IMR-90 (cell line): ENCODE measurements at regions not wholly inside any gene's neighbourhood (a gene's known extent, or its start where the extent isn't known, plus 50 kb on each side); places are given as distances from the start of the nearest gene placed in this dataset.

Source experiments
- ATAC-seq: fragments of 200-7000 bp; cut with Tn5 transposase; 2 replicates; pipeline ENCODE4 v1.9.1; 2020; ENCODE audit warnings: low read depth, mild to moderate bottlenecking, moderate library complexity
- BruUV-seq: library from RNA; stranded (reverse); fragments of 400-500 nt; replicated peaks from 2 replicates; lab custom pipeline; 2021; lab: Mats Ljungman, UMichigan
- CTCF ChIA-PET: fragments of 300-600 bp; formaldehyde crosslinking; extraction: SDS; loops from one replicate; lab custom pipeline; 2021; ENCODE audit warnings: antibody characterized with exemption; lab: Yijun Ruan, JAX
- POLR2A ChIA-PET: fragments of 300-600 bp; sonication (Branson Sonifier 250); formaldehyde crosslinking; loops from one replicate; lab custom pipeline; 2022; ENCODE audit warnings: antibody characterized with exemption; ENCODE audit not compliant: unreplicated experiment; lab: Charles Lee
- DNase-seq: peaks from one replicate; pipeline ENCODE4 v3.0.0; 2013
- H2AFZ ChIP-seq: replicated peaks from 2 replicates; pipeline ENCODE3; 2013; ENCODE audit warnings: low read length, mild to moderate bottlenecking; ENCODE audit not compliant: poor library complexity
- H2AK5ac ChIP-seq: 2 replicates; pipeline ENCODE4 v1.6.1; 2013; ENCODE audit warnings: low read depth, low read length, inconsistent platforms
- H2AK9ac ChIP-seq: replicated peaks from 2 replicates; pipeline ENCODE3; 2013; ENCODE audit warnings: mild to moderate bottlenecking, low read depth, low read length, moderate library complexity; ENCODE audit not compliant: poor library complexity
- H2BK120ac ChIP-seq: 2 replicates; pipeline ENCODE4 v1.6.1; 2013; ENCODE audit warnings: low read depth, low read length, inconsistent platforms
- H2BK15ac ChIP-seq: 3 replicates; pipeline ENCODE4 v1.6.1; 2013; ENCODE audit warnings: low read depth, low read length, inconsistent platforms
- H2BK20ac ChIP-seq: 2 replicates; pipeline ENCODE4 v1.6.1; 2013; ENCODE audit warnings: low read depth, mild to moderate bottlenecking, inconsistent platforms, low read length, moderate library complexity
- H2BK5ac ChIP-seq: 2 replicates; pipeline ENCODE4 v1.6.1; 2013; ENCODE audit warnings: mild to moderate bottlenecking, low read depth, low read length, inconsistent platforms; ENCODE audit not compliant: poor library complexity, severe bottlenecking
- H3K14ac ChIP-seq: replicated peaks from 2 replicates; pipeline ENCODE4 v1.6.1; 2013; ENCODE audit warnings: low read depth, low read length, inconsistent platforms
- H3K18ac ChIP-seq: 2 replicates; pipeline ENCODE4 v1.6.1; 2013; ENCODE audit warnings: low read depth, low read length, control low read depth
- H3K23ac ChIP-seq: 2 replicates; pipeline ENCODE4 v1.6.1; 2013; ENCODE audit warnings: low read depth, low read length, inconsistent platforms
- H3K27ac ChIP-seq: 2 replicates; pipeline ENCODE4 v1.5.1; 2013; ENCODE audit warnings: mild to moderate bottlenecking, control low read depth, low read length; ENCODE audit not compliant: insufficient read depth
- H3K27me3 ChIP-seq: 2 replicates; pipeline ENCODE4 v1.6.1; 2013; ENCODE audit warnings: low read length; ENCODE audit not compliant: control insufficient read depth, insufficient read depth
- H3K36me3 ChIP-seq: 2 replicates; pipeline ENCODE4 v1.6.1; 2013; ENCODE audit warnings: low read length, mixed read lengths; ENCODE audit not compliant: control insufficient read depth, insufficient read depth
- H3K4ac ChIP-seq: 2 replicates; pipeline ENCODE4 v1.6.1; 2013; ENCODE audit warnings: low read depth, low read length, inconsistent platforms
- H3K4me1 ChIP-seq: 2 replicates; pipeline ENCODE4 v1.6.1; 2013; ENCODE audit warnings: low read length, mixed read lengths; ENCODE audit not compliant: control insufficient read depth, insufficient read depth
- H3K4me2 ChIP-seq: 2 replicates; pipeline ENCODE4 v1.6.1; 2013; ENCODE audit warnings: low read depth, mild to moderate bottlenecking, control low read depth, low read length, moderate library complexity
- H3K4me3 ChIP-seq: 2 replicates; pipeline ENCODE4 v1.5.1; 2013; ENCODE audit warnings: low read depth, mild to moderate bottlenecking, control low read depth, low read length, moderate library complexity; ENCODE audit not compliant: insufficient read depth
- H3K56ac ChIP-seq: 2 replicates; pipeline ENCODE4 v1.6.1; 2013; ENCODE audit warnings: low read length, inconsistent platforms; ENCODE audit not compliant: insufficient read depth; ENCODE audit errors: extremely low read depth
- H3K79me1 ChIP-seq, 2 experiments: 2 replicates each; pipeline ENCODE4 v1.6.1; 2013; ENCODE audit warnings: low read length in 2 of 2, inconsistent platforms in 1 of 2, low read depth in 1 of 2
- H3K9ac ChIP-seq: 2 replicates; pipeline ENCODE4 v1.6.1; 2013; ENCODE audit warnings: low read depth, low read length, control low read depth
- H3K9me1 ChIP-seq: 2 replicates; pipeline ENCODE4 v1.6.1; 2013; ENCODE audit warnings: low read length, inconsistent platforms; ENCODE audit not compliant: insufficient read depth
- H3K9me3 ChIP-seq: 2 replicates; pipeline ENCODE4 v1.6.1; 2013; ENCODE audit warnings: low read length; ENCODE audit not compliant: control insufficient read depth, insufficient read depth
- H4K20me1 ChIP-seq: 2 replicates; pipeline ENCODE4 v1.6.1; 2013; ENCODE audit warnings: low read length, inconsistent platforms; ENCODE audit not compliant: insufficient read depth
- H4K5ac ChIP-seq: 2 replicates; pipeline ENCODE4 v1.6.1; 2013; ENCODE audit warnings: mild to moderate bottlenecking, low read depth, low read length, control low read depth
- H4K8ac ChIP-seq, 2 experiments: 2 replicates each; pipeline ENCODE4 v1.6.1; 2013; ENCODE audit warnings: low read depth in 2 of 2, low read length in 2 of 2, control low read depth in 1 of 2, inconsistent platforms in 1 of 2
- H4K91ac ChIP-seq: 2 replicates; pipeline ENCODE4 v1.6.1; 2013; ENCODE audit warnings: low read depth, low read length, inconsistent platforms; ENCODE audit not compliant: insufficient read depth
- CHD1 ChIP-seq: IDR thresholded peaks from 2 replicates; pipeline ENCODE4 v1.6.1; 2012; ENCODE audit warnings: low read depth, low read length, improper control_type of control experiment
- FOS ChIP-seq: fragments of 150-350 bp; IDR thresholded peaks from 2 replicates; pipeline ENCODE4 v1.6.1; 2016; ENCODE audit warnings: low read depth, low read length
- MAFK ChIP-seq: IDR thresholded peaks from 2 replicates; pipeline ENCODE4 v1.6.1; 2012; ENCODE audit warnings: low read depth, low read length, improper control_type of control experiment
- MAZ ChIP-seq: IDR thresholded peaks from 2 replicates; pipeline ENCODE4 v1.6.1; 2012; ENCODE audit warnings: low read depth, mild to moderate bottlenecking, low read length, improper control_type of control experiment, moderate library complexity, borderline replicate concordance
- WGBS, 2 experiments: methylation state at CpG; one replicate each; pipeline versions ENCODE4 v1.1.5 to v1.1.7; 2013; ENCODE audit warnings: missing lambda C conversion rate in 2 of 2; ENCODE audit not compliant: insufficient read length in 1 of 2; ENCODE audit errors: extremely low coverage in 2 of 2; 5-methylcytosine and 5-hydroxymethylcytosine counted together
- dilution Hi-C: fragments of 300-500 bp; cut with HindIII; formaldehyde crosslinking; loops from one replicate; pipeline ENCODE4 v1.14.3; 2018; ENCODE audit warnings: low sequenced_read_pairs; ENCODE audit not compliant: unreplicated experiment
- in situ Hi-C: fragments of 300-500 bp; cut with MboI; formaldehyde crosslinking; loops from 3 replicates; pipeline ENCODE4 v1.14.3; 2019; ENCODE audit warnings: low sequenced_read_pairs, inconsistent platforms, mixed read lengths
- intact Hi-C: fragments of 100-400 bp; cut with micrococcal nuclease; formaldehyde crosslinking; loops from 2 replicates; pipeline ENCODE4 v1.10.0; 2022
- TF ChIP-seq, protein P1 (sequence below): fragments of 150-350 bp; IDR thresholded peaks from 2 replicates; pipeline ENCODE4 v1.6.1; 2017; ENCODE audit warnings: mild to moderate bottlenecking, antibody characterized with exemption, low read length, low read depth
- TF ChIP-seq, protein P2 (sequence below): fragments of 150-350 bp; IDR thresholded peaks from 2 replicates; pipeline ENCODE4 v1.6.1; 2016; ENCODE audit warnings: low read depth, mild to moderate bottlenecking, low read length, moderate library complexity, borderline replicate concordance

DNA sequence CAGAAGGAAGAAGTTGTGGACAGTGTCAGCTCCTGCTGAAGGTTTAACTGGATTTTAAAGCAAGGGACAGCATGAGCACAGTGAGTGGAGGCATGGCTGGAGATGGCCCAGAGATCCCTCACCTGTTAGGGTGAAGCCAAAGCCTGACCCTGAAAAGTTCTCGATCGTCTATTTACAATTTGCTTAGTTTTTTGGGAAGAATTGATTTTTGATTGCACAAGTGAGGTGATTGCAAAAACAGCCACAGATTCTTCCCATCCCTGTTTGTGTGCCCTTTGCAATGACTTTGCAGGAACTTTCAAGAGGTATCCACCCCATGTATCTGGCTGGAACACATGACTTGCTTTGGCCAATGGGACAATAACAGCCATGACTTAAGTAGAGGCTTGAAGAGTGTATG lies 170.1 kb downstream of the TFAP2C start:
- Histone ChIP-seq H3K79me1 (no peaks in the 10 kb centered on the region), H2AK5ac (no peak overlapping the region), H3K23ac (no peak overlapping the region), H3K9me3 (peaks cover 10% of the 10 kb centered on the region), H3K27ac (no peak overlapping the region), H4K8ac (no peak overlapping the region), H4K20me1 (no peaks in the 10 kb centered on the region), H3K56ac (no peak overlapping the region), H2AFZ (no peak overlapping the region), H4K91ac (no peak overlapping the region), H2BK5ac (no peak overlapping the region), H3K4me1 (peaks cover 2% of the 10 kb centered on the region; the same call in 1 of the 2 replicates), H3K27me3 (peaks cover 8% of the 10 kb centered on the region), H4K5ac (no peak overlapping the region), H2AK9ac (no peak overlapping the region), H3K14ac (no peak overlapping the region), H2BK15ac (no peak overlapping the region), H3K9ac (no peak overlapping the region), H3K4ac (no peak overlapping the region), H3K36me3 (no peaks in the 10 kb centered on the region), H2BK20ac (no peak overlapping the region), H2BK120ac (no peak overlapping the region), H3K4me3 (no peak overlapping the region), H3K4me2 (no peak overlapping the region), H3K18ac (no peak overlapping the region), H3K9me1 (no peaks in the 10 kb centered on the region)
- ATAC-seq, result no peak
- BruUV-seq, result no TSS peak
- TF ChIP-seq CHD1 (no peak), MAZ (no peak), FOS (no peak), MAFK (no peak)
- TF ChIP-seq, protein P1, sequence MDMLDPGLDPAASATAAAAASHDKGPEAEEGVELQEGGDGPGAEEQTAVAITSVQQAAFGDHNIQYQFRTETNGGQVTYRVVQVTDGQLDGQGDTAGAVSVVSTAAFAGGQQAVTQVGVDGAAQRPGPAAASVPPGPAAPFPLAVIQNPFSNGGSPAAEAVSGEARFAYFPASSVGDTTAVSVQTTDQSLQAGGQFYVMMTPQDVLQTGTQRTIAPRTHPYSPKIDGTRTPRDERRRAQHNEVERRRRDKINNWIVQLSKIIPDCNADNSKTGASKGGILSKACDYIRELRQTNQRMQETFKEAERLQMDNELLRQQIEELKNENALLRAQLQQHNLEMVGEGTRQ, result no peak
- TF ChIP-seq, protein P2, sequence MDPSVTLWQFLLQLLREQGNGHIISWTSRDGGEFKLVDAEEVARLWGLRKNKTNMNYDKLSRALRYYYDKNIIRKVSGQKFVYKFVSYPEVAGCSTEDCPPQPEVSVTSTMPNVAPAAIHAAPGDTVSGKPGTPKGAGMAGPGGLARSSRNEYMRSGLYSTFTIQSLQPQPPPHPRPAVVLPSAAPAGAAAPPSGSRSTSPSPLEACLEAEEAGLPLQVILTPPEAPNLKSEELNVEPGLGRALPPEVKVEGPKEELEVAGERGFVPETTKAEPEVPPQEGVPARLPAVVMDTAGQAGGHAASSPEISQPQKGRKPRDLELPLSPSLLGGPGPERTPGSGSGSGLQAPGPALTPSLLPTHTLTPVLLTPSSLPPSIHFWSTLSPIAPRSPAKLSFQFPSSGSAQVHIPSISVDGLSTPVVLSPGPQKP, result no peak
- WGBS, 2 experiments, result no CpG with 5 or more reads among the region's 2 CpGs
- dilution Hi-C loops, result no loop called here
- in situ Hi-C loops, result loop anchor here (25.0 kb wide), 1 partner anchor 437 kb away; the partner anchor contains the start of gene FAM210B
- intact Hi-C loops, result no loop called here
- CTCF ChIA-PET, result no interaction called here
- DNase-seq, result no peak
- POLR2A ChIA-PET, result no interaction called here
